ENCODE measurements at regions not wholly inside any gene's neighbourhood (a gene's known extent, or its start where the extent isn't known, plus 50 kb on each side); places are given as distances from the start of the nearest gene placed in this dataset.

GRCh38 chr11:95514416-95515110, 275.0 kb downstream of the FAM76B start:
- Histone ChIP-seq H4K20me1 (ENCODE audit: insufficient read depth) (no peaks in the 10 kb centered on the region), H3K27ac (ENCODE audit: low read depth, low read length) (no peak overlapping the region), H3K4me2 (ENCODE audit: low read length) (no peak overlapping the region), H3K79me2 (ENCODE audit: insufficient read depth, low read length) (no peaks in the 10 kb centered on the region), H3K4me3 (replicated peaks in 1 of 2; ENCODE audit: low read depth in 1 of 2, low read length in 2 of 2) (no peak overlapping the region), H3K27me3 (ENCODE audit: insufficient read depth, low read length) (peaks cover 28% of the 10 kb centered on the region; the same call in 1 of the 2 replicates), H3K36me3 (ENCODE audit: control insufficient read depth in 1 of 2, insufficient read depth in 2 of 2, low read length in 2 of 2) (no peaks in the 10 kb centered on the region), H3K9me3 (ENCODE audit: control insufficient read depth in 1 of 2, insufficient read depth in 1 of 2, low read depth in 1 of 2, low read length in 2 of 2) (no peaks in the 10 kb centered on the region), H2AFZ (ENCODE audit: low read depth, low read length, poor library complexity, severe bottlenecking) (no peak overlapping the region), H3K4me1 (ENCODE audit: control insufficient read depth in 1 of 2, insufficient read depth in 2 of 2, low read length in 2 of 2) (no peaks in the 10 kb centered on the region), H3K9ac (ENCODE audit: low read length) (no peak overlapping the region), H3K9me2 (ENCODE audit: insufficient read depth) (no peaks in the 10 kb centered on the region)
- ChIA-PET CTCF (no interaction called here), POLR2A (no interaction called here), RAD21 (ENCODE audit: low non-redundant PET in 1 of 2, low total read pairs in 2 of 2, uncharacterized antibody in 2 of 2, unreplicated experiment in 2 of 2) (no interaction called here)
- no TSS peak for BruUV-seq (replicated peaks)
- DNase-seq (ENCODE audit: low read depth, low spot score) (no peak), ATAC-seq (no peak)
- TF ChIP-seq POLR2AphosphoS5 (IDR thresholded peaks at IDR 0.05; ENCODE audit: low read depth, low read length) (no peak), POLR2A (IDR thresholded peaks at IDR 0.05; ENCODE audit: borderline replicate concordance, extremely low read depth, insufficient read depth, insufficient read length) (no peak), SP1 (IDR thresholded peaks at IDR 0.05; ENCODE audit: low read depth) (no peak), REST (IDR thresholded peaks at IDR 0.05; ENCODE audit: low read depth) (no peak), SRF (IDR thresholded peaks at IDR 0.05; ENCODE audit: low read depth) (no peak)
- TF ChIP-seq, protein P1, sequence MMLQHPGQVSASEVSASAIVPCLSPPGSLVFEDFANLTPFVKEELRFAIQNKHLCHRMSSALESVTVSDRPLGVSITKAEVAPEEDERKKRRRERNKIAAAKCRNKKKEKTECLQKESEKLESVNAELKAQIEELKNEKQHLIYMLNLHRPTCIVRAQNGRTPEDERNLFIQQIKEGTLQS (IDR thresholded peaks at IDR 0.05) = no peak
- intact Hi-C loops (cut with micrococcal nuclease) = loop anchor here (5.0 kb wide), 1 partner anchor 47 kb away; no protein-coding TSS in a partner anchor

Data from HCT116 (cell line).